CD14-positive monocyte (primary cell): ENCODE measurements at regions not wholly inside any gene's neighbourhood (a gene's known extent, or its start where the extent isn't known, plus 50 kb on each side); places are given as distances from the start of the nearest gene placed in this dataset.
A peak's percentile ranks its signal among the peaks of the same experiment; 100 is the strongest.

Experiments used
- DNase-seq, 3 donors: peaks; one replicate each; pipeline ENCODE4 v3.0.0-alpha.2; 2011 to 2022
- H2AFZ ChIP-seq: 2 replicates; pipeline ENCODE4 v1.6.0; 2012; ENCODE audit warnings: mild to moderate bottlenecking, low read depth, low read length, inconsistent platforms; ENCODE audit not compliant: insufficient read depth, poor library complexity, severe bottlenecking
- H3K27ac ChIP-seq, 2 donors: 1 replicate in 1 of 2; 2 replicates in 1 of 2; pipeline ENCODE4 v1.5.1; 2012 to 2013; ENCODE audit warnings: low read length in 2 of 2, control low read depth in 1 of 2, inconsistent platforms in 1 of 2, low read depth in 1 of 2, mild to moderate bottlenecking in 1 of 2
- H3K27me3 ChIP-seq, 2 donors: one replicate each; pipeline versions ENCODE4 v1.6.0 to v1.6.1; 2011 to 2013; ENCODE audit warnings: low read length in 2 of 2; ENCODE audit not compliant: control insufficient read depth in 2 of 2, insufficient read depth in 2 of 2
- H3K36me3 ChIP-seq, 2 donors: replicated peaks in 1 of 2; 1 replicate in 1 of 2; 2 replicates in 1 of 2; pipeline versions ENCODE4 v1.5.1 to v1.6.1; 2012 to 2013; ENCODE audit warnings: low read length in 2 of 2, control low read depth in 1 of 2, inconsistent platforms in 1 of 2, mild to moderate bottlenecking in 1 of 2; ENCODE audit not compliant: insufficient read depth in 2 of 2, control insufficient read depth in 1 of 2
- H3K4me1 ChIP-seq, 2 donors: 1 replicate in 1 of 2; 2 replicates in 1 of 2; pipeline versions ENCODE4 v1.5.1 to v1.6.1; 2012 to 2013; ENCODE audit warnings: low read length in 2 of 2, control low read depth in 1 of 2, inconsistent platforms in 1 of 2, mild to moderate bottlenecking in 1 of 2, moderate library complexity in 1 of 2; ENCODE audit not compliant: insufficient read depth in 2 of 2, control insufficient read depth in 1 of 2
- H3K4me2 ChIP-seq: replicated peaks from 2 replicates; pipeline ENCODE3; 2012; ENCODE audit warnings: low read length, moderate library complexity, mild to moderate bottlenecking; ENCODE audit not compliant: poor library complexity, severe bottlenecking; ENCODE audit errors: extremely low read depth
- H3K4me3 ChIP-seq, 3 experiments: fragments of 200-600 bp in 1 of 3; sonication (generic) in 1 of 3; replicated peaks in 1 of 3; 1 replicate in 2 of 3; 2 replicates in 1 of 3; pipeline ENCODE4 v1.5.1; 2011 to 2013; ENCODE audit warnings: low read length in 3 of 3, mild to moderate bottlenecking in 3 of 3, control low read depth in 2 of 3, low read depth in 2 of 3, inconsistent platforms in 1 of 3, moderate library complexity in 1 of 3
- H3K79me2 ChIP-seq: 2 replicates; pipeline ENCODE4 v1.6.0; 2012; ENCODE audit warnings: mild to moderate bottlenecking, control low read depth, inconsistent platforms, low read length, moderate library complexity; ENCODE audit not compliant: insufficient read depth
- H3K9ac ChIP-seq: 2 replicates; pipeline ENCODE4 v1.6.0; 2017; ENCODE audit warnings: low read length, mild to moderate bottlenecking; ENCODE audit not compliant: insufficient read depth, poor library complexity, severe bottlenecking
- H3K9me3 ChIP-seq, 2 donors: replicated peaks in 1 of 2; 1 replicate in 1 of 2; 2 replicates in 1 of 2; pipeline versions ENCODE4 v1.5.1 to v1.6.1; 2012 to 2013; ENCODE audit warnings: low read length in 2 of 2, control low read depth in 1 of 2; ENCODE audit not compliant: control insufficient read depth in 1 of 2, insufficient read depth in 1 of 2
- H4K20me1 ChIP-seq: 2 replicates; pipeline ENCODE4 v1.6.0; 2012; ENCODE audit warnings: mild to moderate bottlenecking, low read length, control low read depth, moderate library complexity; ENCODE audit not compliant: insufficient read depth
- H3K27ac Mint-ChIP-seq, 7 donors: one replicate each; pipeline ENCODE4 v1.8.0; 2020; ENCODE audit warnings: mild to moderate bottlenecking in 7 of 7, mixed read lengths in 7 of 7, moderate library complexity in 6 of 7, inconsistent platforms in 2 of 7
- H3K27me3 Mint-ChIP-seq, 3 donors: one replicate each; pipeline ENCODE4 v1.8.0; 2021 to 2022; ENCODE audit warnings: low read depth in 3 of 3, mild to moderate bottlenecking in 3 of 3, mixed read lengths in 3 of 3, moderate library complexity in 3 of 3, inconsistent platforms in 1 of 3
- H3K36me3 Mint-ChIP-seq, 2 donors: one replicate each; pipeline ENCODE4 v1.8.0; 2020; ENCODE audit warnings: mixed read lengths in 2 of 2, inconsistent platforms in 1 of 2, mild to moderate bottlenecking in 1 of 2
- H3K4me1 Mint-ChIP-seq: one replicate; pipeline ENCODE4 v1.8.0; 2020; ENCODE audit warnings: mild to moderate bottlenecking, mixed read lengths
- H3K4me3 Mint-ChIP-seq, 2 donors: one replicate each; pipeline ENCODE4 v1.8.0; 2020; ENCODE audit warnings: mild to moderate bottlenecking in 2 of 2, mixed read lengths in 2 of 2, moderate library complexity in 1 of 2
- H3K9me3 Mint-ChIP-seq, 7 donors: one replicate each; pipeline ENCODE4 v1.8.0; 2020 to 2022; ENCODE audit warnings: mixed read lengths in 7 of 7, mild to moderate bottlenecking in 6 of 7, moderate library complexity in 6 of 7, inconsistent platforms in 2 of 7
- WGBS: methylation state at CpG from one replicate; pipeline ENCODE4 v1.1.5; 2013; ENCODE audit warnings: missing lambda C conversion rate; ENCODE audit not compliant: insufficient coverage; 5-methylcytosine and 5-hydroxymethylcytosine counted together
- intact Hi-C, 2 donors: fragments of 100-400 bp; cut with micrococcal nuclease; formaldehyde crosslinking; loops; one replicate each; pipeline versions ENCODE4 v1.15.0 to v1.15.1; 2023
- TF ChIP-seq, protein P1 (sequence below): fragments of 200-600 bp; IDR thresholded peaks from one replicate; pipeline ENCODE4 v1.8.0; 2022; ENCODE audit warnings: antibody characterized with exemption, mild to moderate bottlenecking

DNA sequence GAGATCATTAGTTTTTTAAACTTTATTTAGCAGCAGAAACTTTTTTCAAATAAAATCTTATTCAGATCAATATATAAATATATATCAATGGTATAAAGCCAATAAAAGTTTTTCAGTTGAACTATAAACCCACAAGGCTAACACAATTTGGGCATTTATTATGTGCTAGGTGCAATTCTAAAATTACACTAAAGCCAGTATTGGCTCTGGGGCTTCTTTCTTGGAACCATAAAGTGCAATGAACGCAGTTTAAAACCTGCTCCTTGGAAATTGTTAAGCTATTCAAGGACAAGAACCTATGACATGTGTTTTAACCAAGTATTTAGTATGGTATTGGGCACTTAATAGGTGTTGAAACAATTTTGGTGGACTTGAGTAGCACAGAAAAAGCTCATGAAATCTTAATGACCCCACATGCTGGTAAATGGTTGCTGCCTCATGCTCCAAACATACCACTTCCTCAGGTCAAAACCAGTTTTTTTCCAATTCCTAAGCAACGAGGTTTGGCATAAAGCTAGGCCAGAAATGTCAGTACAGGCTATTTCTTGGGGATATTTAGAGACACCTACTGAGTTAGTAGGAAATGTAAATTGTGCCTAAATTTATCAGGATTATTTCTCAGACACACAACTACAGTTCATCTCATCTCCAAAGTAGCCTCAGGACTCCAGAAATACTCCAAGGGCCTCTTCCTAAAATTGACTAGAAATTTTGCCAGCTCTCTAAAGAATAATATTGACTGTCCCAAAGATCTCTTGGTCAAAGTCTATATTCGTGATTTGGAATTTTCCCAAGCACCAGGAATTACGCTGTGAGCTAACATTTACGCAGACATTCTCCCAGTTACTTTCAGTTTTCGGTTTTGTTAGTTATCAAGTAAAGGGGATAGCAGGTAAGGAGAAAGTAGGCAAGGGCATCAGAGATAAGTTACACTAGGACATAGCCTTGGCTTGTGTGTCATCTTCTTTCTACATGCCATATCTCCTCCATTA lies 90.9 kb upstream of the LGSN start:
- H3K9me3 ChIP-seq, result no peaks in the 10 kb centered on the region
- intact Hi-C loops, result no loop called here
- no peak overlapping the region for H3K4me3 ChIP-seq
- Mint-ChIP-seq H3K4me3 (no peak overlapping the region), H3K4me1 (peaks cover 6% of the 10 kb centered on the region), H3K9me3 (peaks cover 0 to 9% (median 0%) of the 10 kb centered on the region in 7 donors), H3K27me3 (peaks cover 0 to 11% (median 2%) of the 10 kb centered on the region in 3 donors), H3K36me3 (no peaks in the 10 kb centered on the region), H3K27ac (no peak overlapping the region)
- TF ChIP-seq, protein P1, sequence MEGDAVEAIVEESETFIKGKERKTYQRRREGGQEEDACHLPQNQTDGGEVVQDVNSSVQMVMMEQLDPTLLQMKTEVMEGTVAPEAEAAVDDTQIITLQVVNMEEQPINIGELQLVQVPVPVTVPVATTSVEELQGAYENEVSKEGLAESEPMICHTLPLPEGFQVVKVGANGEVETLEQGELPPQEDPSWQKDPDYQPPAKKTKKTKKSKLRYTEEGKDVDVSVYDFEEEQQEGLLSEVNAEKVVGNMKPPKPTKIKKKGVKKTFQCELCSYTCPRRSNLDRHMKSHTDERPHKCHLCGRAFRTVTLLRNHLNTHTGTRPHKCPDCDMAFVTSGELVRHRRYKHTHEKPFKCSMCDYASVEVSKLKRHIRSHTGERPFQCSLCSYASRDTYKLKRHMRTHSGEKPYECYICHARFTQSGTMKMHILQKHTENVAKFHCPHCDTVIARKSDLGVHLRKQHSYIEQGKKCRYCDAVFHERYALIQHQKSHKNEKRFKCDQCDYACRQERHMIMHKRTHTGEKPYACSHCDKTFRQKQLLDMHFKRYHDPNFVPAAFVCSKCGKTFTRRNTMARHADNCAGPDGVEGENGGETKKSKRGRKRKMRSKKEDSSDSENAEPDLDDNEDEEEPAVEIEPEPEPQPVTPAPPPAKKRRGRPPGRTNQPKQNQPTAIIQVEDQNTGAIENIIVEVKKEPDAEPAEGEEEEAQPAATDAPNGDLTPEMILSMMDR, result no peak
- H4K20me1 ChIP-seq, result no peaks in the 10 kb centered on the region
- H3K27ac ChIP-seq, result no peak overlapping the region
- DNase-seq, result no peak
- no peak overlapping the region for H3K9ac ChIP-seq
- 100% methylated on average over 1 of the region's 6 CpGs for WGBS
- no peaks in the 10 kb centered on the region for H3K79me2 ChIP-seq
- no peak overlapping the region for H3K4me2 ChIP-seq
- H3K4me1 ChIP-seq, result no peaks in the 10 kb centered on the region
- H3K27me3 ChIP-seq, result no peaks in the 10 kb centered on the region
- no peak overlapping the region for H2AFZ ChIP-seq
- no peaks in the 10 kb centered on the region for H3K36me3 ChIP-seq

DNA sequence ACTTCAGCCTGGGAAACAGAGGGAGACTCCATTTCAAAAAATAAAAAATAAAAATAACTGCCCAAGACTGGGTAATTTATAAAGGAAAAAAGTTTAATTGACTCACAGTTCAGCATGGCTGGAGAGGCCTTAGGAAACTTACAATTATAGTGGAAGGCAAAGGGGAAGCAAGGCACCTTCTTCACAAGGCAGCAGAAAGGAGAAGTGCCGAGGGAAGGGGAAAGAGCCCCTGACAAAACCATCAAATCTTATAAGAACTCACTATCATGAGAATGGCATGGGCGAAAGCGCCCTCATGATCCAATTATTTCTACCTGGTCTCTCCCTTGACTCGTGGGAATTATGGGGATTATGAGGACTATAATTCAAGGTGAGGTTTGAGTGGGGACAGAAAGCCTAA lies 95.5 kb upstream of the LGSN start:
- DNase-seq, result peak in 1 of 3 donors; percentile 2
- H3K4me1 ChIP-seq, result peaks cover 11 to 13% of the 10 kb centered on the region in 2 donors
- WGBS, result no CpG with 5 or more reads among the region's 4 CpGs
- H3K9ac ChIP-seq, result no peak overlapping the region
- TF ChIP-seq, protein P1, result no peak
- peaks cover 0 to 6% (median 0%) of the 10 kb centered on the region in 7 donors for H3K9me3 Mint-ChIP-seq
- H3K36me3 ChIP-seq, result no peaks in the 10 kb centered on the region
- H3K79me2 ChIP-seq, result no peaks in the 10 kb centered on the region
- H3K36me3 Mint-ChIP-seq, result no peaks in the 10 kb centered on the region
- H3K4me3 ChIP-seq, result no peak overlapping the region
- peaks cover 14% of the 10 kb centered on the region for H3K4me1 Mint-ChIP-seq
- no peaks in the 10 kb centered on the region for H3K9me3 ChIP-seq
- H4K20me1 ChIP-seq, result no peaks in the 10 kb centered on the region
- peaks cover 0 to 9% (median 0%) of the 10 kb centered on the region in 3 donors for H3K27me3 Mint-ChIP-seq
- H3K4me3 Mint-ChIP-seq, result no peak overlapping the region
- no peak overlapping the region for H3K4me2 ChIP-seq
- H3K27ac ChIP-seq, result no peak overlapping the region
- H3K27me3 ChIP-seq, result no peaks in the 10 kb centered on the region
- H3K27ac Mint-ChIP-seq, result peak overlapping the region in 1 of 7 donors; percentile 7
- intact Hi-C loops, result no loop called here
- no peak overlapping the region for H2AFZ ChIP-seq
